ENCODE measurements at regions not wholly inside any gene's neighbourhood (a gene's known extent, or its start where the extent isn't known, plus 50 kb on each side); places are given as distances from the start of the nearest gene placed in this dataset.

DNA sequence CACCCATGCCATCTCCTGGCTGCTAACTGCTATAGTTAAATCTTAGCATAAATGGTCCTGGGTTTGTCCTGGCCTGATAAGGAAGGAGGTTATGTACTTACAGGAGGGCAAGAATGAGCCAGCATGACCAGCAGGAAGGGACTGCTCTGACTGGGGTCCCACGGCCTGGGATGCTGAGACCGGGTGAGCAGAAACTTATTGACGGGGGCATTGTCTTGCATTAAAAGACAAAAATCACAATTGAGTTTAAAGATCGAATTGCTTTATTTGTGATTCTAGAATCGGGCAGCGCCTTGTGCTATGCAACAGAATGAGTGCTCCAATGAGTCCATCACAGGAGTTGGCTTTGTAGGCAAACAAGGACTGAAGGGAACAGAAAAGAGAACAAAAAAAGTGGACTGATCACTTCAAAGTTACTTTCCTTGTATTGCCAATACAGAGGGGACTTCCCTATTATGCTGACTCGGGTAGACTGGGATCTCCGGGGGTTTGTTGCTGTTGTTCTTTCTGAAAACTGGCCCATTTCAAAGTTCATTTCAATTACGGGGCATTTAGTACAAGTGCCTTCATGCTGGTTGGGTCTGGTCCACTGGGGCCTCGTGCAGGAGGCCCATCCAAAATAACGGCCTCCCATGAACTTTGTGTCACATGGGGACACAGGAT lies 87.1 kb upstream of the SLC66A3 start:
- TF ChIP-seq, protein P1, sequence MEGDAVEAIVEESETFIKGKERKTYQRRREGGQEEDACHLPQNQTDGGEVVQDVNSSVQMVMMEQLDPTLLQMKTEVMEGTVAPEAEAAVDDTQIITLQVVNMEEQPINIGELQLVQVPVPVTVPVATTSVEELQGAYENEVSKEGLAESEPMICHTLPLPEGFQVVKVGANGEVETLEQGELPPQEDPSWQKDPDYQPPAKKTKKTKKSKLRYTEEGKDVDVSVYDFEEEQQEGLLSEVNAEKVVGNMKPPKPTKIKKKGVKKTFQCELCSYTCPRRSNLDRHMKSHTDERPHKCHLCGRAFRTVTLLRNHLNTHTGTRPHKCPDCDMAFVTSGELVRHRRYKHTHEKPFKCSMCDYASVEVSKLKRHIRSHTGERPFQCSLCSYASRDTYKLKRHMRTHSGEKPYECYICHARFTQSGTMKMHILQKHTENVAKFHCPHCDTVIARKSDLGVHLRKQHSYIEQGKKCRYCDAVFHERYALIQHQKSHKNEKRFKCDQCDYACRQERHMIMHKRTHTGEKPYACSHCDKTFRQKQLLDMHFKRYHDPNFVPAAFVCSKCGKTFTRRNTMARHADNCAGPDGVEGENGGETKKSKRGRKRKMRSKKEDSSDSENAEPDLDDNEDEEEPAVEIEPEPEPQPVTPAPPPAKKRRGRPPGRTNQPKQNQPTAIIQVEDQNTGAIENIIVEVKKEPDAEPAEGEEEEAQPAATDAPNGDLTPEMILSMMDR (conservative IDR thresholded peaks at IDR 0.05; ENCODE audit: low read length) = no peak
- no peak for TF ChIP-seq EZH2phosphoT487 (IDR thresholded peaks at IDR 0.05; ENCODE audit: borderline replicate concordance)
- no peaks in the 10 kb centered on the region for H4K20me1 ChIP-seq (ENCODE audit: insufficient read depth, low read length, poor library complexity, severe bottlenecking)
- no peak overlapping the region for H3K4me3 ChIP-seq (ENCODE audit: low read length, poor library complexity, severe bottlenecking)
- no peak overlapping the region for H3K9ac ChIP-seq (ENCODE audit: low read depth, low read length, poor library complexity, severe bottlenecking)
- no peaks in the 10 kb centered on the region for H3K79me2 ChIP-seq (ENCODE audit: insufficient read depth, low read length)
- H3K27me3 ChIP-seq (ENCODE audit: insufficient read depth, low read length, poor library complexity, severe bottlenecking) = no peaks in the 10 kb centered on the region
- no peaks in the 10 kb centered on the region for H3K9me2 ChIP-seq (replicated peaks; ENCODE audit: low read depth, low read length)
- no peaks in the 10 kb centered on the region for H3K36me3 ChIP-seq (ENCODE audit: insufficient read depth, low read length)
- no peak overlapping the region for H2AFZ ChIP-seq (ENCODE audit: low read length)
- H3K4me1 ChIP-seq (ENCODE audit: insufficient read depth, low read length, poor library complexity, severe bottlenecking) = peaks cover 15% of the 10 kb centered on the region
- no peak overlapping the region for H3K4me2 ChIP-seq (ENCODE audit: low read depth, low read length, poor library complexity, severe bottlenecking)
- no peaks in the 10 kb centered on the region for H3F3A ChIP-seq (ENCODE audit: low read depth)
- no peaks in the 10 kb centered on the region for H3K9me3 ChIP-seq (ENCODE audit: insufficient read depth, low read depth, low read length)

DNA sequence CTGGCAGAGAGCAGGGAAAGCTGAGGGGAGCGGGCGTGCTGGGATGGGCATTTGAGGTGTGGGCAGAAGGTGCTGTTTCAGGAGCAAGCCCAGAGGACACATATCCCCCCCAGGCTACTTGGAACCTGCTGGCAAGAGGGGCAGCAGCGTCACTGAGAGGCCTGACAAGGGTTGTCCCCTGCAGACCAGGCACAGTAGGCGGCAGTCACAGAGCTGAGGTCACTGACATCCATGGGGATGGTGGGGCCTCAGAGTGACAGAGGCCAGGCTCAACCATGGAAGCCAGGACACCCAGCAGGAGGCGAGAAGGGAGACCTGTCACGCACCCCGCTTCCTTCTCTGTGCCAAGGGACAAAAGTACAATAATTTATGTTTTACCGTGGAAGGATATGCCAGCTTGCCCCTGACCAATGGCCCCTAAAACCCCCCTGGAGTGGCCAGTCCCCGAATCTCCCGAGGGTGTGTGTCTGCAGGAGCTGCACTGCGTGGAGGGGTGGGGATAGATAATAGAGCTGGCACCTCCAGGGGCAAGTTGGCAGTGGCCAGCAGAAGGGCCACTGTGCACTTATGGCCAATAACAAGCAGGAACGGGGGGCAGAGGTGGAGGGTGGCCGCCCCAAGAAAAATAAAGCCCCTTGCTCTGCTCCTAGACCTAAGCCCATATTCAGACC lies 86.3 kb upstream of the SLC66A3 start:
- Histone ChIP-seq H2AFZ (ENCODE audit: low read length) (no peak overlapping the region), H3K9me2 (replicated peaks; ENCODE audit: low read depth, low read length) (no peaks in the 10 kb centered on the region), H3K4me2 (ENCODE audit: low read depth, low read length, poor library complexity, severe bottlenecking) (no peak overlapping the region), H3K79me2 (ENCODE audit: insufficient read depth, low read length) (no peaks in the 10 kb centered on the region), H3K4me3 (ENCODE audit: low read length, poor library complexity, severe bottlenecking) (no peak overlapping the region), H3K27me3 (ENCODE audit: insufficient read depth, low read length, poor library complexity, severe bottlenecking) (no peaks in the 10 kb centered on the region), H3K4me1 (ENCODE audit: insufficient read depth, low read length, poor library complexity, severe bottlenecking) (peaks cover 15% of the 10 kb centered on the region), H3K36me3 (ENCODE audit: insufficient read depth, low read length) (no peaks in the 10 kb centered on the region), H3K9me3 (ENCODE audit: insufficient read depth, low read depth, low read length) (no peaks in the 10 kb centered on the region), H4K20me1 (ENCODE audit: insufficient read depth, low read length, poor library complexity, severe bottlenecking) (no peaks in the 10 kb centered on the region), H3F3A (ENCODE audit: low read depth) (no peaks in the 10 kb centered on the region), H3K9ac (ENCODE audit: low read depth, low read length, poor library complexity, severe bottlenecking) (no peak overlapping the region)
- TF ChIP-seq, protein P1 (conservative IDR thresholded peaks at IDR 0.05; ENCODE audit: low read length) = no peak
- no peak for TF ChIP-seq EZH2phosphoT487 (IDR thresholded peaks at IDR 0.05; ENCODE audit: borderline replicate concordance)

DNA sequence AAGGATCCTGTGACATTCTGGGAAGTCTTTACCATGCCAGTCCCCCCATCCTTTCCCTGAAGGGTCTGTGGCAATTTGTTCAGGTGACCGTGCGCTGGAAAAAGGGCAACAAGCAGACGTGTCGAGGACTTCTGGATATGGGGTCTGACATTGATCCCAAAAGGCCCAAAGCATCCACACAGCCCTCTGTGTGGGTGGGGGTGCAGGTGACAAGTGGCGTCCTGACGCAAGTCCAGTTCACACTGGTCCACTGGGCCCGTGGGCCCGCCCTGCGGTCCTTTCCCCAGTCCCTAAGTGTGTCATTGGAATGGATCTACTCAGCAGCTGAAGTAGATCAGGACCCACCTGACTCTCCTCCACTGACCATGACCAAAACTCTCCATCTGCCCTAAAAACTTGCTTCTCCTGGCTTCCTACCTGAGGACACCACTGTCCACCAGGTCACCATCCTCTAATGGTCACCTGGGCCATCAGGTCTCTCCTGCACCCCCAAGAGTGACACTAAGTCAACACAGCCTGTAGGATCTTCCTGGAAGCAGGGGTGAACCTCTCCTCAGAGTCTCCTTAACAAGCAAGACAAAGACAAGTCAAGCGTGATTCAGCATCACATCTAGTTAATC lies 85.6 kb upstream of the SLC66A3 start:
- Histone ChIP-seq H3K79me2 (ENCODE audit: insufficient read depth, low read length) (no peaks in the 10 kb centered on the region), H3F3A (ENCODE audit: low read depth) (no peaks in the 10 kb centered on the region), H3K27me3 (ENCODE audit: insufficient read depth, low read length, poor library complexity, severe bottlenecking) (no peaks in the 10 kb centered on the region), H3K4me3 (ENCODE audit: low read length, poor library complexity, severe bottlenecking) (no peak overlapping the region), H3K9me3 (ENCODE audit: insufficient read depth, low read depth, low read length) (no peaks in the 10 kb centered on the region), H3K36me3 (ENCODE audit: insufficient read depth, low read length) (no peaks in the 10 kb centered on the region), H3K9ac (ENCODE audit: low read depth, low read length, poor library complexity, severe bottlenecking) (no peak overlapping the region), H3K9me2 (replicated peaks; ENCODE audit: low read depth, low read length) (no peaks in the 10 kb centered on the region), H2AFZ (ENCODE audit: low read length) (no peak overlapping the region), H4K20me1 (ENCODE audit: insufficient read depth, low read length, poor library complexity, severe bottlenecking) (no peaks in the 10 kb centered on the region), H3K4me2 (ENCODE audit: low read depth, low read length, poor library complexity, severe bottlenecking) (no peak overlapping the region), H3K4me1 (ENCODE audit: insufficient read depth, low read length, poor library complexity, severe bottlenecking) (peaks cover 15% of the 10 kb centered on the region)
- no peak for TF ChIP-seq EZH2phosphoT487 (IDR thresholded peaks at IDR 0.05; ENCODE audit: borderline replicate concordance)
- TF ChIP-seq, protein P1 (conservative IDR thresholded peaks at IDR 0.05; ENCODE audit: low read length) = no peak
